ENCODE measurements at regions not wholly inside any gene's neighbourhood (a gene's known extent, or its start where the extent isn't known, plus 50 kb on each side); places are given as distances from the start of the nearest gene placed in this dataset.

- no peak for TF ChIP-seq CHD7 (IDR thresholded peaks at IDR 0.05; ENCODE audit: insufficient replicate concordance, low read length)
- no peak for TF ChIP-seq TBP (IDR thresholded peaks at IDR 0.05; ENCODE audit: low read depth, low read length)
- TF ChIP-seq CHD2 (IDR thresholded peaks at IDR 0.05; ENCODE audit: low read length) = no peak
- TF ChIP-seq SP4 (IDR thresholded peaks at IDR 0.05; ENCODE audit: low read length) = no peak
- no peak for TF ChIP-seq HDAC2 (IDR thresholded peaks at IDR 0.05; ENCODE audit: borderline replicate concordance in 1 of 2, low read depth in 2 of 2, low read length in 2 of 2)
- TF ChIP-seq RNF2 (IDR thresholded peaks at IDR 0.05; ENCODE audit: borderline replicate concordance, low read depth, low read length, missing control alignments, poor library complexity, severe bottlenecking) = no peak
- TF ChIP-seq MAFK (IDR thresholded peaks at IDR 0.05; ENCODE audit: low read depth, low read length) = no peak
- no peak for TF ChIP-seq JUN (IDR thresholded peaks at IDR 0.05; ENCODE audit: low read depth, low read length)
Observed at GRCh38 chr2:236843161-236843968, 242.3 kb upstream of the COPS8 start (continued).

Data from H1 (cell line).